ENCODE measurements at regions not wholly inside any gene's neighbourhood (a gene's known extent, or its start where the extent isn't known, plus 50 kb on each side); places are given as distances from the start of the nearest gene placed in this dataset.

DNA sequence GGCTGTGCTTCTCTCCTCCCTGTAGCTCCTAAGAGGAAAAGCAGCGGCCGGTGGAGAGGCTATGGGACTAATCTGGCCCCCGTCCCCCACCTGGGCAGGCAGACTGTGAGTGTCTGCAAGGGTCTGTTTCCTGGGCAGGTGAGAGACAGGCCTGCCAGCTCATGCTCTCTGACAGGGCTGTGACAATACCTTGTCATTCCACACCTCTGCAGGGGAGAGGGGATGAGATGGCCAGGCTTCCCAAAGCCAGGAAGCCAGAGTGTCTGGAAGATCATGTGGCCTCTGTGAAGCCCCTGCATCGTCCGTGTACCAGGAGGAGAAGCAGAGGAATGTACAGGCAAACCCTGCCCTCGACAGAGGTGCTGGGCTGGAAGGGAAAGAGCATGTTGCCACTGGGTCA is 142.5 kb upstream of the GATA6 start:
- WGBS, 5 donors: 44 to 73% (median 63%) methylated on average over 6 of the region's 6 CpGs

DNA sequence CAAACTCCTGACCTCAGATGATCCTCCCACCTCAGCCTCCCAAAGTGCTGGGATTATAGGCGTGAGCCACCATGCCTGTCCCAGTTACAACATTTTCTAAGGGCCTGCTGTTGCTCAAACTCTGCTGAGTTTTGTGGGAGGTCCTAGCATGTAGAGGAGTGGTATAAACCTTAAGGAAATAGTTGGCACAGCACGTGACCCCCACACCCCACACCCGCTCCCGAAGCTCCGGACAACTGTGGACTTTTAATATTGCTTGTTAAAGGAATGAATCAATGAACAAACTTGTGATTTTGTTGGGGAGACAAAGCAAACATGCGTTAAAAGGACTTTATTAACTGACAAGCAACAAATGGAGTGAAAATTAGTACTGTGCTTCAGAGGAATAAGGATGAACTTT is 137.8 kb upstream of the GATA6 start:
- peaks cover 0 to 9% (median 0%) of the 10 kb centered on the region in 6 donors for H3K4me1 ChIP-seq
- intact Hi-C loops (cut with DNase I; ENCODE audit: low total_unique reads): no loop called here
- WGBS, 5 donors: 85 to 92% (median 88%) methylated on average over 6 of the region's 6 CpGs
- no peak overlapping the region for H3K4me3 ChIP-seq
- TF ChIP-seq POLR2A (IDR thresholded peaks at IDR 0.05) (no peak), POLR2AphosphoS5 (IDR thresholded peaks at IDR 0.05) (no peak)
- TF ChIP-seq, protein P1, sequence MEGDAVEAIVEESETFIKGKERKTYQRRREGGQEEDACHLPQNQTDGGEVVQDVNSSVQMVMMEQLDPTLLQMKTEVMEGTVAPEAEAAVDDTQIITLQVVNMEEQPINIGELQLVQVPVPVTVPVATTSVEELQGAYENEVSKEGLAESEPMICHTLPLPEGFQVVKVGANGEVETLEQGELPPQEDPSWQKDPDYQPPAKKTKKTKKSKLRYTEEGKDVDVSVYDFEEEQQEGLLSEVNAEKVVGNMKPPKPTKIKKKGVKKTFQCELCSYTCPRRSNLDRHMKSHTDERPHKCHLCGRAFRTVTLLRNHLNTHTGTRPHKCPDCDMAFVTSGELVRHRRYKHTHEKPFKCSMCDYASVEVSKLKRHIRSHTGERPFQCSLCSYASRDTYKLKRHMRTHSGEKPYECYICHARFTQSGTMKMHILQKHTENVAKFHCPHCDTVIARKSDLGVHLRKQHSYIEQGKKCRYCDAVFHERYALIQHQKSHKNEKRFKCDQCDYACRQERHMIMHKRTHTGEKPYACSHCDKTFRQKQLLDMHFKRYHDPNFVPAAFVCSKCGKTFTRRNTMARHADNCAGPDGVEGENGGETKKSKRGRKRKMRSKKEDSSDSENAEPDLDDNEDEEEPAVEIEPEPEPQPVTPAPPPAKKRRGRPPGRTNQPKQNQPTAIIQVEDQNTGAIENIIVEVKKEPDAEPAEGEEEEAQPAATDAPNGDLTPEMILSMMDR (IDR thresholded peaks at IDR 0.05 in 8 of 11, conservative IDR thresholded peaks at IDR 0.05 in 3 of 11): no peak
- H3K27ac ChIP-seq: no peak overlapping the region
- H3K9me3 ChIP-seq: no peaks in the 10 kb centered on the region
- H3K36me3 ChIP-seq: no peaks in the 10 kb centered on the region
- no peak for DNase-seq
- H3K27me3 ChIP-seq (replicated peaks in 1 of 7): no peaks in the 10 kb centered on the region

More for the DNA sequence above, 142.5 kb upstream of the GATA6 start:
- intact Hi-C loops (cut with DNase I; ENCODE audit: low total_unique reads): loop anchor here (10.0 kb wide), 1 partner anchor 138 kb away; the partner anchor contains the start of gene GATA6
- DNase-seq: no peak
- H3K9me3 ChIP-seq: no peaks in the 10 kb centered on the region
- peaks cover 0 to 9% (median 0%) of the 10 kb centered on the region in 6 donors for H3K4me1 ChIP-seq
- H3K36me3 ChIP-seq: no peaks in the 10 kb centered on the region
- no peak for TF ChIP-seq POLR2AphosphoS5 (IDR thresholded peaks at IDR 0.05)
- H3K4me3 ChIP-seq: peak overlapping the region in 1 of 8 donors; percentile 19
- no peaks in the 10 kb centered on the region for H3K27me3 ChIP-seq (replicated peaks in 1 of 7)
- H3K27ac ChIP-seq: peak overlapping the region; percentile 57 to 90 (median 80)

DNA sequence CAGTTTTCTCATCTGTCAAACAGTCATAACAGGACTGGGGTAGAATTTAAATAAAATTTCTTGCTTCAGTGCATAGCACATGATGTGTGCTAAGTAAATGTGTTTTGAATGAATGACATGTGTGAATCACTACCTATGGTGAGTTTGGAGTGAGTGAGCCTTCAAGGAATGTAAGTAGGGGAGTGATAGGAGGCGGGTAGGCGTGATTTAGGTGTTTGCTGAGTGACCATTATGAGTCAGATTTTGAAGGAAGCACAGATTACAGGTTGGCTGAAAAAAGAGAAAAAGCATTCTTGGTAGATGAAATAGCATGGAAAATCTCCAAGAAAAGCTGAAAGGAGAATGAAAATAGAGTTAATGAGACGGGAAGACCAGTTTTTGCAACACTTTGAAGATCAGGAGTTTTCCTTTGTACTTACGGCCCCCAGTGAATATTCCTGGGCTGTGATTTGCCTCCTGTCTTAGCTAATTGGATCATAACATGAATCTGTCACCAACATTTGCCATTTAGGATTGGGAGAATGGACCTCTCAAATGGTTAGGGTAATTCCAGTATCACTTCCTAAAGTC is 136.9 kb upstream of the GATA6 start:
- Histone ChIP-seq H3K36me3 (no peaks in the 10 kb centered on the region), H3K4me3 (no peak overlapping the region), H3K27ac (no peak overlapping the region), H3K27me3 (replicated peaks in 1 of 7) (no peaks in the 10 kb centered on the region), H3K9me3 (no peaks in the 10 kb centered on the region), H3K4me1 (peaks cover 0 to 4% (median 0%) of the 10 kb centered on the region in 6 donors)
- DNase-seq: no peak
- intact Hi-C loops (cut with DNase I; ENCODE audit: low total_unique reads): no loop called here
- WGBS, 5 donors: 77 to 89% (median 85%) methylated on average over 4 of the region's 4 CpGs
- TF ChIP-seq POLR2AphosphoS5 (IDR thresholded peaks at IDR 0.05) (no peak), POLR2A (IDR thresholded peaks at IDR 0.05) (no peak)
- TF ChIP-seq, protein P1 (IDR thresholded peaks at IDR 0.05 in 8 of 11, conservative IDR thresholded peaks at IDR 0.05 in 3 of 11): no peak

DNA sequence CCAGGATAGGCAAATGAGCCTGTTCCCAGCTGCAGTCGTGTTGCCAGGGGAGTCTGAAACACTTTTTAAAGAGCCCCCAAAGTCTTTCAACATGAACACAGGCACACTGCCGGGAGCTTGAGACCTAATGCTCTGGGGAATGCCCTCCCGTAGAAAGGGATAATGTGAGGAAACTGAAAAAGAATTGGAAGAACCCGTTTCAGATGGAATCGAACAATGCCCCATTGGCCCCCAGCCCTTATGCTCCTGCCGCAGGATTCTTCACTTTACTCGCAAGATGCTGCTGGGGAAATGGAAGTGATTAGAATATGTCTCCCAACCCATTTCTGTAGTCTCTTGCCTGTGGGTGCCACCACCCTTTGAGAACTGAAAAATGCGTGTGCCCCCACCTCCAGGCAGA is 136.3 kb upstream of the GATA6 start:
- Histone ChIP-seq H3K4me1 (peaks cover 0 to 4% (median 0%) of the 10 kb centered on the region in 6 donors), H3K27me3 (replicated peaks in 1 of 7) (no peaks in the 10 kb centered on the region), H3K9me3 (no peaks in the 10 kb centered on the region), H3K4me3 (no peak overlapping the region), H3K36me3 (no peaks in the 10 kb centered on the region), H3K27ac (no peak overlapping the region)
- DNase-seq: no peak
- WGBS, 5 donors: 79 to 89% (median 83%) methylated on average over 8 of the region's 8 CpGs
- intact Hi-C loops (cut with DNase I; ENCODE audit: low total_unique reads): no loop called here
- TF ChIP-seq POLR2A (IDR thresholded peaks at IDR 0.05) (no peak), POLR2AphosphoS5 (IDR thresholded peaks at IDR 0.05) (no peak)
- TF ChIP-seq, protein P1 (IDR thresholded peaks at IDR 0.05 in 8 of 11, conservative IDR thresholded peaks at IDR 0.05 in 3 of 11): no peak
